ENCODE measurements at regions not wholly inside any gene's neighbourhood (a gene's known extent, or its start where the extent isn't known, plus 50 kb on each side); places are given as distances from the start of the nearest gene placed in this dataset.

DNA sequence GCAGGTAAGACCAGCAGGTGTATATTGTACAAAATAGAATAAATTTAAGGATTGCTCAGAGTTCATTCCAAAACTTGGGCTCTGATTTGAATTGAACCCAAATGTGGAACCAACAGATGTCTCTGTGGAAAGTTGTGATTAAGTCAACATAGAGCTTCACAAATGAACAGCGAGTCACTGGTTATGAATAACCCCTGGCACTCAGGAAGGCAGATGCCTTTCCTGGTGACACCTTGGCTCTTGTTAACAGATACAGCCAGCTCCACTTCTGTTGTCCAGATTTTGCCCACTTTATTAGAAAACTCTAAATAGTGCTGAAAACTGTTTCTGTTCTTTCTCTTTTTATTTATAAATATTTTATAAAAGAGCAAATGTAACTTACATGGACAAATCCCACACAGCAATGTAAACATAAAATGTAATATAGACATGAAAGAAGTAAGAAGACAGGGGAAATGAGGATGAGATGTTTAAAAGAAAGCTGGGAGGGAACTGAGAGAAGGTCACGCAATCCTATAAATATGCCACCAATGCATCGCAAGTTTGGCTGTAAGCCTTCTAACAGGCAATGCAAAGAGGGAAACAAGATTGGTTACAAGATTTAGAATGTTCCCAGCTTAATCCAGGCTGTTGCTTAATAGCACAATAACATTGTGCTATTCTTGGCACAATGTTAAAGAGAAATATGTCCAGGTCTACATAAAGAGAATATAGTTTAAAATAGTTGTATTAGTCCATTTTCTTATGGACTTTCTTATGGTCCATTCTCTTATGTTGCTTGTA lies 495.5 kb downstream of the TAFA4 start:
- DNase-seq, result no peak
- no peak overlapping the region for H3K27ac Mint-ChIP-seq
- H3K9me3 Mint-ChIP-seq, result peaks cover 0 to 12% (median 0%) of the 10 kb centered on the region in 7 donors
- ATAC-seq (ENCODE audit: low read depth in 2 of 2), result no peak
- H3K36me3 Mint-ChIP-seq, result no peaks in the 10 kb centered on the region
- no peak overlapping the region for H3K4me3 Mint-ChIP-seq
- H3K27me3 Mint-ChIP-seq, result no peaks in the 10 kb centered on the region
- H3K4me1 Mint-ChIP-seq, result no peaks in the 10 kb centered on the region

DNA sequence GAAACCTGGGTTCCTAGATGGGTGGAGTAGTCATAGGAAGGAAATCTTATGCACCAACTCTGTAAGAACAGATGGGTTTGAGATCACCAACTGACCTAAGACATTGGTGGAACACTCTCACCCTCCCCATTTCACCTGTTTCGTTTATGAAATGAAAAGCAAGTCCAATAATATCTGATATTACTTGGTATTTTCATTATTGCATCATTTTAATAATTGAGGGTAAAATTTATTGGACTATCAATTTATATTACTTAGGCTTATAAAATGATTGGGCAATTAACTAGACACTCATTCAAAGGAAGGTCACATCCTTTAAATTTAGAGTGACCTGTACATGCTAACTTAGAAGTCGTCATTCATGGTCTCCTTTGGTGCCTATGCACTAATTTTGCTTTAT lies 503.9 kb downstream of the TAFA4 start:
- Mint-ChIP-seq H3K27ac (no peak overlapping the region), H3K4me3 (no peak overlapping the region), H3K4me1 (no peaks in the 10 kb centered on the region), H3K9me3 (peaks cover 0 to 4% (median 0%) of the 10 kb centered on the region in 7 donors), H3K27me3 (no peaks in the 10 kb centered on the region), H3K36me3 (no peaks in the 10 kb centered on the region)
- no peak for ATAC-seq (ENCODE audit: low read depth in 2 of 2)
- no peak for DNase-seq

DNA sequence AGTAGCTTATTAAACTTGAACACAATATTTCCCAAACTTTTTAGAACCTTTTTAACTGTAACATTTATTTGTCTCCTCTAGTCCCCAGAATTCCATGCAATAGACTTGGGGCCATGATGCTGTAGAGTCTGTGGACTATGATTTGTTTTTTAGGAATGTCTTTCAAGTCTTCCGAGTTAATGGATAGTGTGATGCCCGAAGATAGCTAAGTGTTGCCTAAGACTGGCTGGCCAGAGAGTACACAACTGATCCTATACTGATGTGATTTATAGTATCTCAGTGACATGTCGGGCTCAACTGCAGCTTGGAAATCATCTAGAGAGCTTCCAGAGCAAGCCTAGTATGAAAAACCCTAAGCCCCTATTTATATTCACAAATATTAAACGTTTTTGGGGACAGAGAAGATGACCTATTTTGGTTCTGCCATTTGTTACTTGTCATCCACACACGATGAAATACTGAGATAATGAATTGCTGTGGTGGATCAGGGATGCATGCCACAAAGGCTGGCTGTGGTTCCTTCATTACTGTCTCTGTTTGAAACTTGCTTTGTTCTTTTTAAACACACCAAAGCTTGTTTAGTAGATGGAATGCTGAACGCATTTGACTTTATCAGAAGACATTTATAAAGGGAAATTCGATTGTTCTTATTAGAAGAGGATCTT lies 507.4 kb downstream of the TAFA4 start:
- no peak for ATAC-seq (ENCODE audit: low read depth in 2 of 2)
- no peaks in the 10 kb centered on the region for H3K36me3 Mint-ChIP-seq
- no peak overlapping the region for H3K27ac Mint-ChIP-seq
- DNase-seq, result no peak
- H3K4me3 Mint-ChIP-seq, result no peak overlapping the region
- no peaks in the 10 kb centered on the region for H3K27me3 Mint-ChIP-seq
- no peaks in the 10 kb centered on the region for H3K4me1 Mint-ChIP-seq
- H3K9me3 Mint-ChIP-seq, result peaks cover 0 to 2% (median 0%) of the 10 kb centered on the region in 7 donors

DNA sequence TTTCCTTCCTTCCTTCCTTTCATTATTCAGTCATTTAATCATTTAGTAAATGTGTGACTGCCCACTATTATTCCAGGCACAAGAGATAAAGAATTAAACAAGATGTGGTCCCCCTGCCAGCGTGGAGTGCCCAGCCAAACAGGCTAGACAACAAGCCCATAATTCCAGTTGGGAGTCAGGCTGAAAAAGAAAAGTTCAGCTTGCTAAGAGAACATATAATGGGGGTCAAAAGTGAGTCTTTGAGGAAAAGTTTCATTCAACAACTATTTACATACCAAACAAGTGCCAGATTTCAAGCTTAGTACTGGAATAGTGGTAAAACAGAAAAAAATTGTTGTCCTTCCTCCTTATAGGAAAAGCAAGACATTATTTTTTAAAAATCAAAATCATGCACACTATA lies 523.7 kb downstream of the TAFA4 start:
- H3K4me1 Mint-ChIP-seq, result no peaks in the 10 kb centered on the region
- no peak overlapping the region for H3K4me3 Mint-ChIP-seq
- no peak overlapping the region for H3K27ac Mint-ChIP-seq
- H3K36me3 Mint-ChIP-seq, result no peaks in the 10 kb centered on the region
- DNase-seq (no peak), ATAC-seq (ENCODE audit: low read depth in 2 of 2) (no peak)
- peaks cover 1 to 23% (median 7%) of the 10 kb centered on the region in 7 donors for H3K9me3 Mint-ChIP-seq
- no peaks in the 10 kb centered on the region for H3K27me3 Mint-ChIP-seq

DNA sequence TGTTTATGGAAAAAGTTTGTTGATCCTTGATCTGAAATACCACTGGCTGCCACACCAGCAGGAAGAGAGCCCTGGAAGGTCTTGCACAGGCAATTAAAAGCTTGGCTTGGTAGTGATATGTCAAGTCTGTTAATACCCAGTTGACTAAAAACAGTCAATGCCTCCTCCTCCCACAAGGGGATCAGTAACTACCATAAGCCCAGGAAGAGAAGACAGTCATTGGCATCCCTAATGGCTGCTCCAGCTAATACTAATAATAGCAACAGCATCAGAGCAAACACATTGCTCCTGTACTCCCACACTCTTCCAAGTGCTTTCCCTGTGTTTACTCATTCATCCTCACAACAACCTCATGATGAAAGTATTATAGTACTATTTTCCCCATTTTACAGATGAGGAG lies 528.6 kb downstream of the TAFA4 start:
- H3K4me3 Mint-ChIP-seq, result no peak overlapping the region
- no peak for DNase-seq
- H3K27me3 Mint-ChIP-seq, result no peaks in the 10 kb centered on the region
- ATAC-seq (ENCODE audit: low read depth in 2 of 2), result no peak
- H3K4me1 Mint-ChIP-seq, result no peaks in the 10 kb centered on the region
- H3K9me3 Mint-ChIP-seq, result peaks cover 0 to 10% (median 5%) of the 10 kb centered on the region in 7 donors
- no peaks in the 10 kb centered on the region for H3K36me3 Mint-ChIP-seq
- H3K27ac Mint-ChIP-seq, result no peak overlapping the region

DNA sequence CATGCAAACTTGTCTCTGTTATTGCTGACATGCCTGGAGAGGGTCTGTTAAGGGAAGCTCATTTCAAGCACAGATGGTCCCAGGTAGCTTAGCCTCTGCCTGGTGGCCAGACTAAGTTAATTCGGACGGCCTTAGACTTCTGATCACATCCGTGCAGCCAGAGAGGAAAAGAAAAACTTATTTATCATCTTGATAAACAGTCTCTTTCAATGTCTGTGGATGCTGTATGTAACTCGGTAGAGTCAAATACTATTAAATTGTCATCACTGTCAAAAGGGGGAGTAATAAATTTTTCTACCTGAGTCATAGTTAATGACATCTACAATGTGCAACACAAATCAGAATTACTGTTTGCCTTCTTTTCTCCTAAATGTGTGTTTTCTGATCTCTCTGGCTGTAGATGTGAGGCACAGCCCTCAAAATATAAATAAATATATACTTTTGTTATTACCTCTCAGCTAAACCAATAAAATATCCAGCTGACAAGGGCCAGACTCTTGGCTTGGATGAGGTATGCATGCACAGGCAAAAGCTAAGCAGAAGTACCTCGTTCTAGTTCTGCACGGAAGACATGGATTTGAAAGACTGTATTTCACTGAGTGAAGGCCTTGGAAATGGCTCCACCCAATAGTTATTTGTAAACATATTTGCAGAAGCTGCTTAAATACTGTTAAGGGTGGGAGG lies 530.0 kb downstream of the TAFA4 start:
- H3K27me3 Mint-ChIP-seq, result no peaks in the 10 kb centered on the region
- no peak overlapping the region for H3K27ac Mint-ChIP-seq
- H3K4me1 Mint-ChIP-seq, result no peaks in the 10 kb centered on the region
- no peaks in the 10 kb centered on the region for H3K36me3 Mint-ChIP-seq
- no peak overlapping the region for H3K4me3 Mint-ChIP-seq
- ATAC-seq (ENCODE audit: low read depth in 2 of 2) (no peak), DNase-seq (no peak)
- H3K9me3 Mint-ChIP-seq, result peaks cover 0 to 6% (median 5%) of the 10 kb centered on the region in 7 donors

DNA sequence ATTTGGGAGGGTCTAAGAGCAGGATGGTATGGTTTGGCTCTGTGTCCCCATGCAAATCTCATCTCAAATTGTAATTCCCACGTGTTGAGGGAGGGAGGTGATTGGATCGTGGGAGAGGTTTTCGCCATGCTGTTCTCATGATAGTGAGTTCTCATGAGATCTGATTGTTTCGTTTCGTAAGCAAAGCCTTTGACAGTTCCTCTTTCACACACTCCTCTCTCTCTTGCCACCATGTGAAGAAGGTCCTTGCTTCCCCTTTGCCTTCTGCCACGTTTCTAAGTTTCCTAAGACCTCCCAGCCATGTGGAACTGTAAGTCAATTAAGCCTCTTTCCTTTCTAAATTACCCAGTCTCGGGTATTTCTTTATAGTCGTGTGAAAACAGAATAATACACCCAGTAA lies 553.7 kb downstream of the TAFA4 start:
- no peaks in the 10 kb centered on the region for H3K27me3 Mint-ChIP-seq
- H3K4me1 Mint-ChIP-seq, result no peaks in the 10 kb centered on the region
- no peak overlapping the region for H3K27ac Mint-ChIP-seq
- H3K4me3 Mint-ChIP-seq, result no peak overlapping the region
- H3K36me3 Mint-ChIP-seq, result no peaks in the 10 kb centered on the region
- DNase-seq, result no peak
- peaks cover 9 to 43% (median 28%) of the 10 kb centered on the region in 7 donors for H3K9me3 Mint-ChIP-seq
- ATAC-seq (ENCODE audit: low read depth in 2 of 2), result no peak

DNA sequence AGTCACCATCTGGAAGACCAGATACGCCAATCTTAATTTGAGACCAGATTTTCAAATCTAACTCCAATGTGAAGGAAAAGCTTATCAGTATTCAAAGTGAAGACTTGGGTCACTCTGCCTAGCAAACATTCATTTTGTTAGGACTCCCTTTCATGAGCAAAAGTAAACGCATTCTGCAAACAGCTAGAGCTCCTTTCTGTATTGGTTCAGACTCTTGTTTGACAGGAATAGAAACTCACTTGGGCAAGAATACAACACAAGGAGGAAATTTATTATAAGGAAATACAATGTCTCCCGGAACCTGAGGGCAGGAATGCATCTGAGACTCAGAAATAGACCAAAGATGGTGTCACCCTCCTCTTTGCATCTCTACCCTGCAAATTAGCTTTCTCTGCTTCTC lies 558.6 kb downstream of the TAFA4 start:
- no peaks in the 10 kb centered on the region for H3K36me3 Mint-ChIP-seq

DNA sequence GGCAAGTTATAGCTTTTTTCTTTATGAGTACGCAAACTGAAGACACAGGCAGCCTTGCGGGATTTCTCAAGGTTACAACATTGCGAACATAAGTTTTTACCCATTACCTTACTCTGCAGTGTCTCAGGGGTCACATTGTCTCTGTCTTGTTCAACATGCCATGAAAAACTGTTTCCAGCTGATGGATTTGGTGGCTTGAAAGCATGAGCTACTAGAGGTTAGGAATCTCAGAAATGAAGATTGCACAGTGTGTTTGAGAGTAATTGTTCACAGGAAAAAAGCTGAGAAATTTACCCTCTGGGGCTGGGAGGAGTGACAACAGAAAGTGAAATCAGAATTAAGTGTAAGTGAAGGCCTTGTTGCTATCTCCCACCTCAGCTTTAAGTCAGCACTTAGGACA lies 568.6 kb downstream of the TAFA4 start:
- H3K27ac Mint-ChIP-seq, result no peak overlapping the region
- H3K27me3 Mint-ChIP-seq, result no peaks in the 10 kb centered on the region
- no peak overlapping the region for H3K4me3 Mint-ChIP-seq
- ATAC-seq (ENCODE audit: low read depth in 2 of 2), result no peak
- H3K9me3 Mint-ChIP-seq, result peaks cover 0 to 5% (median 0%) of the 10 kb centered on the region in 7 donors
- H3K36me3 Mint-ChIP-seq, result no peaks in the 10 kb centered on the region
- H3K4me1 Mint-ChIP-seq, result no peaks in the 10 kb centered on the region
- no peak for DNase-seq

More for the DNA sequence above, 558.6 kb downstream of the TAFA4 start:
- no peak for ATAC-seq (ENCODE audit: low read depth in 2 of 2)
- DNase-seq, result no peak
- no peak overlapping the region for H3K4me3 Mint-ChIP-seq
- H3K27ac Mint-ChIP-seq, result no peak overlapping the region
- H3K4me1 Mint-ChIP-seq, result no peaks in the 10 kb centered on the region
- no peaks in the 10 kb centered on the region for H3K27me3 Mint-ChIP-seq
- peaks cover 7 to 23% (median 18%) of the 10 kb centered on the region in 7 donors for H3K9me3 Mint-ChIP-seq

DNA sequence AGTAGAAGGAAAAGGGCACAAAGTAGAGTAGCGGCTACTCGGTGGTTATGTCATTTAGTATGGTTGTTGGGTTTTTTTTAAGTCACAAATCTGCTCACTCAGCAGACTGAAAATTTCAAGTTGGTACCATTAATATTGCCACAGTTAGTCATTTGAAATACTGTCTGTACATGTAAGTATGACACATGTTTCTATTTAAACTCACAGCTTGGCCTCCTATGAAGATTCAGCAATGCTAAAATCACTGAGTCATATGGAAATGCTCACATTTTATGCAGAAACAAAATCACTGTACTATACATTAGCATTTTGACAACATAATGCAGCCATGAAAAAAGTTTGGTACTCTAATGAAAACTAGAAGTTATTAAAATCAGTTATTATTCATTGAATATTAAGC lies 571.9 kb downstream of the TAFA4 start:
- H3K4me1 Mint-ChIP-seq, result no peaks in the 10 kb centered on the region
- H3K27me3 Mint-ChIP-seq, result no peaks in the 10 kb centered on the region
- ATAC-seq (ENCODE audit: low read depth in 2 of 2), result no peak
- no peak overlapping the region for H3K27ac Mint-ChIP-seq
- H3K4me3 Mint-ChIP-seq, result no peak overlapping the region
- no peak for DNase-seq
- peaks cover 0 to 4% (median 0%) of the 10 kb centered on the region in 7 donors for H3K9me3 Mint-ChIP-seq
- H3K36me3 Mint-ChIP-seq, result no peaks in the 10 kb centered on the region

DNA sequence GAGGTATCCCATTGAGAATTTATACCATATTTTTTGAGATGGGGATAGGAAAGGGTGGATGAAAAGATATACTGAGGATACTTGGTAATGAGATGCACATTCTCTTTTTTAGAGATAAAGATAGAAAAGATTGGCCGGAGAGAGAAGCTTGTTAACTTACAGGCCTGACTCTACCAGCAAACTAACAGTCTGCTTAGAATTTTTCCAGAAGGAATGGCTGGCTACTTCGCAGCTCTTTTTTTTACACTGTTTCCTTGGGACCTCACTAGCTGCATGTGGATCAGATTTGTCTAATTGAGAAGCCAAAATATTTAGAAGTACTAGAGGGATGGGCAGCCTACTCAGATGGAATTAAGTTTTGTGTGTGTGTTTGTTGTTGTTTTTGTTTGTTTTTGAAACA lies 586.6 kb downstream of the TAFA4 start:
- Mint-ChIP-seq H3K36me3 (no peaks in the 10 kb centered on the region), H3K9me3 (peaks cover 0 to 5% (median 0%) of the 10 kb centered on the region in 7 donors), H3K4me1 (no peaks in the 10 kb centered on the region), H3K27ac (no peak overlapping the region), H3K27me3 (no peaks in the 10 kb centered on the region), H3K4me3 (no peak overlapping the region)
- DNase-seq, result no peak
- no peak for ATAC-seq (ENCODE audit: low read depth in 2 of 2)

DNA sequence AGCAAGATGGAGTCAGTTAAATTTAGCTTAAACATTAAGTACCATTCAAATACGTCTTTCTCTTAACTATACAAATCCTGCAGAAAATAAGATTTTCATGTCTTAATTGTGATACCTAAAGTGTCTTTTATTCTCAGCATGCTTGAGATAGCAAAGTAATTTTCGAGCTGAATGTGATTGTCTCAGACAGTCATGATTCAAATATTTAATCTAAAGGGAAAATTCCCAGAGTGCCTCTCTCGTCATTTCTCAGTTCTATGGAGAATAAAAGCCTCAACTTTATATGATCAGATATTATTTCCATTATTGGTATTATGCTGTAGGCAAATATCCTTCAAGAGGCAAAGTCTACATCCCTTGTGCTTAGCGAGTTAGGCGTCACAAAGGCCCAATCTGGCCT lies 589.9 kb downstream of the TAFA4 start:
- DNase-seq, result no peak
- Mint-ChIP-seq H3K36me3 (no peaks in the 10 kb centered on the region), H3K4me3 (no peak overlapping the region), H3K9me3 (peaks cover 0 to 4% (median 0%) of the 10 kb centered on the region in 7 donors), H3K4me1 (no peaks in the 10 kb centered on the region), H3K27ac (no peak overlapping the region), H3K27me3 (no peaks in the 10 kb centered on the region)
- ATAC-seq (ENCODE audit: low read depth in 2 of 2), result no peak

DNA sequence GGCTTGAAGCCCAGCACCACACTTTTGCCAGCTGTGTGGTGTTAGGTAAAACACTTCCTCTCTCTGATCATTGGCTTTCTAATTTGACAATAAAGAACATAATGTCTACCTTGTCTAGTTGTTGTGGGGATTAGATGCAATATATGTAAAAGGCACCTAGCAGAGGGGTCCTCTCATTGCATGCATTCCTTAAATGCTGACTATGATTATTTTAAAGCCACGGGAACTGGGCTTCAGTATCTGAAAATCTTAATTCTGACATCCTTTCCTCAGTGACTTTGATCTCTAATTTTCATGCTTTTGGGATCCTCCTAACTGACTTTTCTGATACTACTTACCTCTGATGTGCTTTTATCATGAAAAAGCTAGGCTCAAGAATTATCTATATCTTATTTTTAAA lies 596.3 kb downstream of the TAFA4 start:
- DNase-seq, result no peak
- no peak for ATAC-seq (ENCODE audit: low read depth in 2 of 2)
- Mint-ChIP-seq H3K36me3 (no peaks in the 10 kb centered on the region), H3K4me1 (no peaks in the 10 kb centered on the region), H3K27me3 (no peaks in the 10 kb centered on the region), H3K9me3 (peaks cover 0 to 11% (median 2%) of the 10 kb centered on the region in 7 donors), H3K4me3 (peak overlapping the region in 1 of 8 donors; percentile 33), H3K27ac (peak overlapping the region in 1 of 6 donors; percentile 42)
